Right lobe of liver (tissue), 4 donors: ENCODE measurements at regions not wholly inside any gene's neighbourhood (a gene's known extent, or its start where the extent isn't known, plus 50 kb on each side); places are given as distances from the start of the nearest gene placed in this dataset.
"Not testable (repeated sequence)": the region's sequence is repeated elsewhere in the genome, so short reads cannot be mapped to it uniquely, and the experiment has no call there.

Source experiments
- CTCF ChIP-seq, 4 donors: fragments of 200-600 bp in 3 of 4; fragments of 450-650 bp in 1 of 4; IDR thresholded peaks; one replicate each; pipeline versions ENCODE4 v1.5.1 to v1.8.0; 2016 to 2022; ENCODE audit warnings: antibody characterized with exemption in 4 of 4, mild to moderate bottlenecking in 2 of 4
- POLR2A ChIP-seq: fragments of 450-650 bp; IDR thresholded peaks from one replicate; pipeline ENCODE4 v1.6.1; 2017; ENCODE audit warnings: antibody characterized with exemption, mild to moderate bottlenecking
- donor health status: DM: no; HTN: no; CAD: no.
- donor health status: DM: no; HTN: no; CAD: no.
- donor health status: DM: no; HTN: yes; CAD: no.

GRCh38 chr6:140189263-140189662 is 814.8 kb upstream of the CITED2 start:
- not testable (repeated sequence) for TF ChIP-seq CTCF (IDR thresholded peaks at IDR 0.05); POLR2A
